Upper lobe of left lung (tissue), 6 donors: ENCODE measurements at regions not wholly inside any gene's neighbourhood (a gene's known extent, or its start where the extent isn't known, plus 50 kb on each side); places are given as distances from the start of the nearest gene placed in this dataset.
A peak's percentile ranks its signal among the peaks of the same experiment; 100 is the strongest.

Experiments used
- ATAC-seq, 2 donors: fragments of 200-7000 bp; cut with Tn5 transposase; one replicate each; pipeline ENCODE4 v1.9.1; 2022; ENCODE audit warnings: mild to moderate bottlenecking in 2 of 2, moderate library complexity in 2 of 2; ENCODE audit not compliant: low FRiP score in 2 of 2
- DNase-seq, 2 donors: peaks; one replicate each; pipeline ENCODE4 v3.0.0-alpha.2; 2019 to 2020
- H3K27ac ChIP-seq, 4 donors: fragments of 200-600 bp; sonication (generic); one replicate each; pipeline ENCODE4 v1.5.1; 2016 to 2019
- H3K27me3 ChIP-seq, 4 donors: fragments of 200-600 bp; sonication (generic); one replicate each; pipeline ENCODE4 v1.5.1; 2017 to 2019
- H3K36me3 ChIP-seq, 4 donors: fragments of 200-600 bp; sonication (generic); one replicate each; pipeline ENCODE4 v1.5.1; 2016 to 2019
- H3K4me1 ChIP-seq, 4 donors: fragments of 200-600 bp; sonication (generic); one replicate each; pipeline ENCODE4 v1.5.1; 2018 to 2019
- H3K4me3 ChIP-seq, 4 donors: fragments of 200-600 bp; sonication (generic); one replicate each; pipeline ENCODE4 v1.5.1; 2017 to 2019; ENCODE audit warnings: mild to moderate bottlenecking in 2 of 4, moderate library complexity in 1 of 4
- H3K9me3 ChIP-seq, 4 donors: fragments of 200-600 bp; sonication (generic); one replicate each; pipeline ENCODE4 v1.5.1; 2018 to 2019
- CTCF ChIP-seq, 6 experiments: fragments of 450-650 bp in 4 of 6; fragments of 200-600 bp in 2 of 6; sonication (generic) in 2 of 6; IDR thresholded peaks; one replicate each; pipeline ENCODE4 v1.5.1; 2016 to 2019; ENCODE audit warnings: antibody characterized with exemption in 6 of 6
- EP300 ChIP-seq, 4 donors: sonication (generic); formaldehyde crosslinking; IDR thresholded peaks; one replicate each; pipeline ENCODE4 v1.5.1; 2017; ENCODE audit warnings: antibody characterized with exemption in 4 of 4, control low read depth in 2 of 4
- POLR2A ChIP-seq, 4 donors: fragments of 450-650 bp; IDR thresholded peaks; one replicate each; pipeline ENCODE4 v1.5.1; 2016 to 2017; ENCODE audit warnings: antibody characterized with exemption in 4 of 4, mild to moderate bottlenecking in 2 of 4
- POLR2AphosphoS5 ChIP-seq, 2 donors: sonication (generic); formaldehyde crosslinking; IDR thresholded peaks; one replicate each; pipeline ENCODE4 v1.5.1; 2017; ENCODE audit warnings: antibody characterized with exemption in 2 of 2
- WGBS, 2 donors: methylation state at CpG; one replicate each; pipeline ENCODE4 v1.1.5; 2017 to 2018; 5-methylcytosine and 5-hydroxymethylcytosine counted together
- donor health status: DM: no; HTN: no; CAD: no; lungs with moderate emphysema.
- donor health status: DM: no; HTN: yes; CAD: no; lungs with severe emphysema.

- H3K4me1 ChIP-seq, result no peaks in the 10 kb centered on the region
- no peaks in the 10 kb centered on the region for H3K27me3 ChIP-seq
- no peaks in the 10 kb centered on the region for H3K9me3 ChIP-seq
- ATAC-seq (no peak), DNase-seq (peak in 1 of 2 donors; percentile 69)
- WGBS, 2 donors, result 79 to 81% methylated on average over 13 of the region's 13 CpGs
- H3K36me3 ChIP-seq, result no peaks in the 10 kb centered on the region
- no peak overlapping the region for H3K4me3 ChIP-seq
- TF ChIP-seq EP300 (IDR thresholded peaks at IDR 0.05) (peak in 1 of 4 donors; percentile 30), CTCF (IDR thresholded peaks at IDR 0.05) (no peak), POLR2AphosphoS5 (IDR thresholded peaks at IDR 0.05) (peak in 1 of 2 donors; percentile 17), POLR2A (IDR thresholded peaks at IDR 0.05) (no peak)
- H3K27ac ChIP-seq, result no peak overlapping the region
Observed at GRCh38 chr15:95845862-95846515, 484.5 kb upstream of the NR2F2 start.

DNA sequence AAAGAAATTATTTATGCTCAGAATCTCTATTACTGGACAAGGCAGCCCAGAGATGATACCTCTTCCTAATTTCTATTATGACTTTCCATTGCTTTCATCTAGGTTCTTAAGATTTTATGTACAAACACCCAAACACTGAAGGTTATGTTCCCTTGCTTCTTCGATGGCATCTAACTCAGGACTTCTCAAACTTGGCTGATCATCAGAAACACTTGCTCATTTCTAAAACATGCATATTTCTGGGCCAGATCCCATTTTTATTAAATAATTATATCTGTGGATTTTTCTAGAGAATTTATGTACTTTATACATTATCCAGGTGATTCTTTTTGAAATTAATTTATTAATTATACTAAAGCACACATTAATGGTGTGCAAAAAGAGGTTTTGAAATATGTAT lies 482.4 kb upstream of the NR2F2 start:
- WGBS, 2 donors, result 66 to 76% methylated on average over 1 of the region's 1 CpG
- Histone ChIP-seq H3K4me1 (no peaks in the 10 kb centered on the region), H3K4me3 (no peak overlapping the region), H3K27me3 (no peaks in the 10 kb centered on the region), H3K36me3 (no peaks in the 10 kb centered on the region), H3K9me3 (no peaks in the 10 kb centered on the region), H3K27ac (no peak overlapping the region)
- TF ChIP-seq EP300 (IDR thresholded peaks at IDR 0.05) (no peak), POLR2AphosphoS5 (IDR thresholded peaks at IDR 0.05) (no peak), CTCF (IDR thresholded peaks at IDR 0.05) (no peak), POLR2A (IDR thresholded peaks at IDR 0.05) (no peak)
- DNase-seq, result no peak
- ATAC-seq, result no peak

- ATAC-seq (no peak), DNase-seq (no peak)
- Histone ChIP-seq H3K4me1 (no peaks in the 10 kb centered on the region), H3K27me3 (no peaks in the 10 kb centered on the region), H3K36me3 (no peaks in the 10 kb centered on the region), H3K27ac (no peak overlapping the region), H3K9me3 (no peaks in the 10 kb centered on the region), H3K4me3 (no peak overlapping the region)
- 94 to 100% methylated on average over 2 of the region's 2 CpGs for WGBS, 2 donors
- no peak for TF ChIP-seq EP300 (IDR thresholded peaks at IDR 0.05)
- no peak for TF ChIP-seq CTCF (IDR thresholded peaks at IDR 0.05)
- TF ChIP-seq POLR2A (IDR thresholded peaks at IDR 0.05), result no peak
- no peak for TF ChIP-seq POLR2AphosphoS5 (IDR thresholded peaks at IDR 0.05)
Observed at GRCh38 chr15:95850837-95851236, 479.7 kb upstream of the NR2F2 start.

GRCh38 chr15:95853350-95853749 lies 477.1 kb upstream of the NR2F2 start:
- Histone ChIP-seq H3K27ac (no peak overlapping the region), H3K27me3 (no peaks in the 10 kb centered on the region), H3K9me3 (no peaks in the 10 kb centered on the region), H3K4me1 (no peaks in the 10 kb centered on the region), H3K4me3 (no peak overlapping the region), H3K36me3 (no peaks in the 10 kb centered on the region)
- DNase-seq (no peak), ATAC-seq (no peak)
- TF ChIP-seq POLR2AphosphoS5 (IDR thresholded peaks at IDR 0.05), result no peak

DNA sequence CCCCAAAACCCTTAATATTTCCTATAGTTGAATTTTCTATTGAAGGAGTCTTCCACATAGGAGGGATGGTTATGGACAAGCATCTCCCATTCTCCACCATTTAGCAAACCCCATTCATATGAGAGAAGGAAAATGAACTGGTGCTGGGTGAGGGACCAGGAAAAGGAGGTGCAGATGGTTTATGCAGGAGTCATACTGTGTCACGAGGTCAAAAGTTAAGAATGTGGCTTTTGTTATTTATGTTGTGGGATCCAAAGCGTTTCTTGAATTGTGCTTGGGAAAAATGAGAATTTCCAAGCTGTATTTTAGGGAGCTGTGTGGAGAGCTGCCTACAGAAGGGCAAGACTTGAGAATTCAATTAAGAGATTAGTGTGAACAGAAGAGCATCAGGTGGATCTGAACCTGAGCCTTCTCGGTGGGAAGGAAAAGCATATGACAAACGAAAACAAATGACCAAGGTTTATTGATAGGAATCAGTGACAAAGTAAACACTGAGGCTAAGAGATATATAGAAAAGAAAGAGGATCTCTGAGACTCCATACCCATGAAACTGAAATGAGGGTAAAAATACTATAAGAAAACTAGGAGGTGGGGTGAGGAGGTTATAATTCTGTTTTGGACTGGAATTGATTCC lies 473.3 kb upstream of the NR2F2 start:
- no peaks in the 10 kb centered on the region for H3K27me3 ChIP-seq
- ATAC-seq (no peak), DNase-seq (no peak)
- no peaks in the 10 kb centered on the region for H3K36me3 ChIP-seq
- H3K4me3 ChIP-seq, result no peak overlapping the region
- no peak for TF ChIP-seq CTCF (IDR thresholded peaks at IDR 0.05)
- TF ChIP-seq POLR2AphosphoS5 (IDR thresholded peaks at IDR 0.05), result no peak
- TF ChIP-seq EP300 (IDR thresholded peaks at IDR 0.05), result no peak
- TF ChIP-seq POLR2A (IDR thresholded peaks at IDR 0.05), result no peak
- WGBS, 2 donors, result 62 to 71% methylated on average over 4 of the region's 4 CpGs
- H3K4me1 ChIP-seq, result no peaks in the 10 kb centered on the region
- H3K9me3 ChIP-seq, result no peaks in the 10 kb centered on the region
- H3K27ac ChIP-seq, result peak overlapping the region in 1 of 4 donors; percentile 5
